ENCODE measurements at regions not wholly inside any gene's neighbourhood (a gene's known extent, or its start where the extent isn't known, plus 50 kb on each side); places are given as distances from the start of the nearest gene placed in this dataset.

DNA sequence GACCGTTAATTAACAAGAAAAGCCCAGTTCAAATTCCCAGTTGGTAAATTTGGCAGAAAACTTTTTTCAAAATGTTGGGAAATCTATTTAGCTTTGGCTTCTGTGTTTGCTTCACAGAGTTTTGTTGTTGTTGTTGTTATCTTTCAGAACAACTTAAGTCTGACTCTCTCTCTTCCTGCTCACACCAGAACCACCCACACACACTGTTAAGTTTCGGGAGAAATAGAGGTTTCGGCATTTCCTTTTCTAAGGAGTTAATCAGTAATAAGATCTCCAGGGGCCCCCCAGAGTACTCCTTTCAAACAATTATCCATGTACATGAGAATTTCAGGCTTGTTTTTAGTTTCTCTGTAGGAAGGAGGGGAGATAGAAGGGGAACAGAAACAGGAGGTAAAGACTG is 106.2 kb upstream of the PTCHD1 start:
- no peak for TF ChIP-seq EZH2 (IDR thresholded peaks at IDR 0.05; ENCODE audit: borderline replicate concordance, low read length)
- TF ChIP-seq, protein P1, sequence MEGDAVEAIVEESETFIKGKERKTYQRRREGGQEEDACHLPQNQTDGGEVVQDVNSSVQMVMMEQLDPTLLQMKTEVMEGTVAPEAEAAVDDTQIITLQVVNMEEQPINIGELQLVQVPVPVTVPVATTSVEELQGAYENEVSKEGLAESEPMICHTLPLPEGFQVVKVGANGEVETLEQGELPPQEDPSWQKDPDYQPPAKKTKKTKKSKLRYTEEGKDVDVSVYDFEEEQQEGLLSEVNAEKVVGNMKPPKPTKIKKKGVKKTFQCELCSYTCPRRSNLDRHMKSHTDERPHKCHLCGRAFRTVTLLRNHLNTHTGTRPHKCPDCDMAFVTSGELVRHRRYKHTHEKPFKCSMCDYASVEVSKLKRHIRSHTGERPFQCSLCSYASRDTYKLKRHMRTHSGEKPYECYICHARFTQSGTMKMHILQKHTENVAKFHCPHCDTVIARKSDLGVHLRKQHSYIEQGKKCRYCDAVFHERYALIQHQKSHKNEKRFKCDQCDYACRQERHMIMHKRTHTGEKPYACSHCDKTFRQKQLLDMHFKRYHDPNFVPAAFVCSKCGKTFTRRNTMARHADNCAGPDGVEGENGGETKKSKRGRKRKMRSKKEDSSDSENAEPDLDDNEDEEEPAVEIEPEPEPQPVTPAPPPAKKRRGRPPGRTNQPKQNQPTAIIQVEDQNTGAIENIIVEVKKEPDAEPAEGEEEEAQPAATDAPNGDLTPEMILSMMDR (IDR thresholded peaks at IDR 0.05; ENCODE audit: low read length), result no peak

Measured in OCI-LY1 (cell line).